Uterus (tissue), 2 donors: ENCODE measurements at regions not wholly inside any gene's neighbourhood (a gene's known extent, or its start where the extent isn't known, plus 50 kb on each side); places are given as distances from the start of the nearest gene placed in this dataset.

Source experiments
- CTCF ChIP-seq, 4 experiments: fragments of 200-600 bp in 2 of 4; fragments of 450-650 bp in 2 of 4; sonication (generic) in 2 of 4; IDR thresholded peaks; one replicate each; pipeline ENCODE4 v1.5.1; 2016 to 2019; ENCODE audit warnings: antibody characterized with exemption in 4 of 4, mild to moderate bottlenecking in 2 of 4, moderate library complexity in 1 of 4
- POLR2A ChIP-seq, 2 donors: fragments of 450-650 bp; IDR thresholded peaks; one replicate each; pipeline ENCODE4 v1.6.1; 2016; ENCODE audit warnings: antibody characterized with exemption in 2 of 2, mild to moderate bottlenecking in 1 of 2, moderate library complexity in 1 of 2

- no peak for TF ChIP-seq CTCF (IDR thresholded peaks at IDR 0.05)
- no peak for TF ChIP-seq POLR2A (IDR thresholded peaks at IDR 0.05)
These were observed 263.0 kb downstream of the PHF14 start for GRCh38 chr7:11236680-11237079.
